ENCODE measurements at regions not wholly inside any gene's neighbourhood (a gene's known extent, or its start where the extent isn't known, plus 50 kb on each side); places are given as distances from the start of the nearest gene placed in this dataset.

GRCh38 chr2:66789741-66790140 is 354.8 kb downstream of the MEIS1 start:
- TF ChIP-seq CTCF (IDR thresholded peaks at IDR 0.05) (no peak), EZH2 (IDR thresholded peaks at IDR 0.05; ENCODE audit: borderline replicate concordance, insufficient read depth, low read depth, low read length, poor library complexity, severe bottlenecking) (no peak)
